Thoracic aorta (tissue), 2 donors: ENCODE measurements at regions not wholly inside any gene's neighbourhood (a gene's known extent, or its start where the extent isn't known, plus 50 kb on each side); places are given as distances from the start of the nearest gene placed in this dataset.
"Not testable (repeated sequence)": the region's sequence is repeated elsewhere in the genome, so short reads cannot be mapped to it uniquely, and the experiment has no call there.

ENCODE experiments used
- ATAC-seq: fragments of 150-250 bp; one replicate; pipeline ENCODE4 v1.8.0; 2017; ENCODE audit warnings: low read depth; ENCODE audit not compliant: insufficient number of reproducible peaks, low FRiP score
- DNase-seq: peaks from one replicate; pipeline ENCODE4 v3.0.0-alpha.2; 2020; ENCODE audit warnings: low spot score
- H3K27ac ChIP-seq, 2 donors: fragments of 200-600 bp; sonication (generic); 1 replicate in 1 of 2; 2 replicates in 1 of 2; pipeline ENCODE4 v1.5.1; 2016; ENCODE audit warnings: mild to moderate bottlenecking in 2 of 2, moderate library complexity in 2 of 2
- H3K27me3 ChIP-seq: fragments of 200-600 bp; sonication (generic); replicated peaks from 2 replicates; pipeline ENCODE4 v1.6.0; 2016; ENCODE audit warnings: mild to moderate bottlenecking; ENCODE audit not compliant: insufficient read depth
- H3K36me3 ChIP-seq: fragments of 200-600 bp; sonication (generic); one replicate; pipeline ENCODE4 v1.5.1; 2016
- H3K4me1 ChIP-seq, 2 donors: fragments of 200-600 bp; sonication (generic); 1 replicate in 1 of 2; 2 replicates in 1 of 2; pipeline versions ENCODE4 v1.5.1 to v1.6.0; 2016; ENCODE audit warnings: low read depth in 2 of 2, mild to moderate bottlenecking in 1 of 2; ENCODE audit not compliant: control insufficient read depth in 1 of 2
- H3K4me3 ChIP-seq: fragments of 200-600 bp; sonication (generic); 2 replicates; pipeline ENCODE4 v1.5.1; 2016; ENCODE audit warnings: mild to moderate bottlenecking
- H3K9me3 ChIP-seq: fragments of 200-600 bp; sonication (generic); 2 replicates; pipeline ENCODE4 v1.5.1; 2016
- TF ChIP-seq, protein P1 (sequence below): fragments of 200-600 bp; sonication (generic); IDR thresholded peaks from one replicate; pipeline ENCODE4 v1.5.1; 2019; ENCODE audit warnings: antibody characterized with exemption

DNA sequence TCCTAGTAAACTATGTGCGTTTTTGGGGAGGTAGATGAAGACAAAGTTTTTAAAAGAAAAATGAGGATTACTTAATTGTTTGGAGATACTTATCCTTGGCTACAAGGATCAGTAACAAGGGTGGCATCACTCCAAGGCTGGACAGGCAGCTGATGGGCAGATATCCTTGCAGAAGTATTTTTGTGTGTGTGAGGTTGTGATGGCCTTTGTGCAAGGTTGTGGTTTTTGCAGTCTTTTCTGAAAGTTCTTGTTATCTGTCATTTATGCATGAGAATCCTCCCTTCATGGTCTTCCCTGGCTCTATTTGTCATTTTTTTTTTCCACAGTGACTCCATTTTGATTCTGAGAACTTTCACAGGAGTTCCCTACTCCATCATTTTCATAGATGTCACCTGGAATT lies 96.0 kb upstream of the C1GALT1C1 start:
- TF ChIP-seq, protein P1, sequence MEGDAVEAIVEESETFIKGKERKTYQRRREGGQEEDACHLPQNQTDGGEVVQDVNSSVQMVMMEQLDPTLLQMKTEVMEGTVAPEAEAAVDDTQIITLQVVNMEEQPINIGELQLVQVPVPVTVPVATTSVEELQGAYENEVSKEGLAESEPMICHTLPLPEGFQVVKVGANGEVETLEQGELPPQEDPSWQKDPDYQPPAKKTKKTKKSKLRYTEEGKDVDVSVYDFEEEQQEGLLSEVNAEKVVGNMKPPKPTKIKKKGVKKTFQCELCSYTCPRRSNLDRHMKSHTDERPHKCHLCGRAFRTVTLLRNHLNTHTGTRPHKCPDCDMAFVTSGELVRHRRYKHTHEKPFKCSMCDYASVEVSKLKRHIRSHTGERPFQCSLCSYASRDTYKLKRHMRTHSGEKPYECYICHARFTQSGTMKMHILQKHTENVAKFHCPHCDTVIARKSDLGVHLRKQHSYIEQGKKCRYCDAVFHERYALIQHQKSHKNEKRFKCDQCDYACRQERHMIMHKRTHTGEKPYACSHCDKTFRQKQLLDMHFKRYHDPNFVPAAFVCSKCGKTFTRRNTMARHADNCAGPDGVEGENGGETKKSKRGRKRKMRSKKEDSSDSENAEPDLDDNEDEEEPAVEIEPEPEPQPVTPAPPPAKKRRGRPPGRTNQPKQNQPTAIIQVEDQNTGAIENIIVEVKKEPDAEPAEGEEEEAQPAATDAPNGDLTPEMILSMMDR: no peak

DNA sequence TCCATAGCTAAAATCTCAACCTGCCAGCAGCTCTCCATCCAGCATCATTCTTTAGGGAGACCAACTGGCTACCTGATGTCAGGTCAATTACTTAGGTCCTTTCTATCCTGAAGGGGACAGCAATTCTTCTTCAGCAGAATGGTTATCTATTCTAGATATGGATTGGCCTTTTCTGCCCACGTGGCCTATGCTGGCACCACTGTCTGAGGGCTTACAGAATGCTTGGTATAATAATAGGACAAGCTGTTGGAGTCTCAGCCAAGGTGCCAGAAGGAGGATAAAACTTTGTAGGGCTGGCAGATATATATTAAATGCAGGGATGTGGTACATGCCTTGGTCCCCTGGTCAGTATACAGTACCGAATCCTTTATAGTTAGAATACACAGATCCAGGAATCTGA lies 89.8 kb upstream of the C1GALT1C1 start:
- ATAC-seq: no peak
- H3K27me3 ChIP-seq: no peaks in the 10 kb centered on the region

More for the DNA sequence above, 96.0 kb upstream of the C1GALT1C1 start:
- no peaks in the 10 kb centered on the region for H3K27me3 ChIP-seq
- no peaks in the 10 kb centered on the region for H3K9me3 ChIP-seq
- no peak overlapping the region for H3K4me3 ChIP-seq
- ATAC-seq (no peak), DNase-seq (no peak)
- H3K4me1 ChIP-seq: no peaks in the 10 kb centered on the region
- no peak overlapping the region for H3K27ac ChIP-seq
- no peaks in the 10 kb centered on the region for H3K36me3 ChIP-seq

DNA sequence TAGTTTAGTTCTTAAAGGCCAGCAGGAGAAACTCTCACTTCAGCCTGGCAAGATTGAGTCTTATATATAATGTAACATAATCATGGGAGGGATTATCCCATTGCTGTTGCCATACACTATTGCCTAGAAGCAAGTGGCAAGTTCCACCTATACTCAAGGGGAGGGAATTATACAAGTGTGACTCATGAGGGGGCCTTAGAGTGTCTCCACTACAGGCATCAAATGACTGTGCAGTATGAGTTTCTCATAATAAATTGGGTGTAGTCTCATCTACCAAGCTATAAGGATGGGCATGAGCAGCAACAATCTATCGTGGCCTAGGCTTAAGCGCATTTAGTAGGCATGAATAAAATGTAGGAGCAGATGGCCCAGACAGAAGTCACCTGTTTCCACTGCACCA lies 89.1 kb upstream of the C1GALT1C1 start:
- DNase-seq (no peak), ATAC-seq (no peak)
- TF ChIP-seq, protein P1: no peak
- Histone ChIP-seq H3K36me3 (no peaks in the 10 kb centered on the region), H3K9me3 (no peaks in the 10 kb centered on the region), H3K27ac (no peak overlapping the region), H3K4me1 (no peaks in the 10 kb centered on the region), H3K4me3 (no peak overlapping the region), H3K27me3 (no peaks in the 10 kb centered on the region)

More for the DNA sequence above, 89.8 kb upstream of the C1GALT1C1 start:
- no peaks in the 10 kb centered on the region for H3K4me1 ChIP-seq
- no peak for DNase-seq
- no peak overlapping the region for H3K4me3 ChIP-seq
- H3K36me3 ChIP-seq: no peaks in the 10 kb centered on the region
- no peak overlapping the region for H3K27ac ChIP-seq
- H3K9me3 ChIP-seq: no peaks in the 10 kb centered on the region
- TF ChIP-seq, protein P1: no peak

DNA sequence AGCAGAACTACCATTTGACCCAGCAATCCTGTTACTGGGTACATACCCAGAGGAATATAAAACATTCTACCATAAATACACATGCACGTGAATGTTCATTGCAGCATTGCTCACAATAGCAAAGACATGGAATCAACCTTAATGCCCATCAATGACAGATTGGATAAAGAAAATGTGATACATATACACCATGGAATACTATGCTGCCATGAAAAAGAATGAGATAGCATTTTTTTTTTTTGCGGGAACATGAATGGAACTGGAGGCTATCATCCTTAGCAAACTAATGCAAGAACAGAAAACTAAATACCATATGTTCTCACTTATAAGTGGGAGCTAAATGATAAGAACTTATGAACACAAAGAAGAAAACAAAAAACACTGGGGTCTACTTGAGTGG lies 72.5 kb upstream of the C1GALT1C1 start:
- not testable (repeated sequence) for H3K27ac ChIP-seq

DNA sequence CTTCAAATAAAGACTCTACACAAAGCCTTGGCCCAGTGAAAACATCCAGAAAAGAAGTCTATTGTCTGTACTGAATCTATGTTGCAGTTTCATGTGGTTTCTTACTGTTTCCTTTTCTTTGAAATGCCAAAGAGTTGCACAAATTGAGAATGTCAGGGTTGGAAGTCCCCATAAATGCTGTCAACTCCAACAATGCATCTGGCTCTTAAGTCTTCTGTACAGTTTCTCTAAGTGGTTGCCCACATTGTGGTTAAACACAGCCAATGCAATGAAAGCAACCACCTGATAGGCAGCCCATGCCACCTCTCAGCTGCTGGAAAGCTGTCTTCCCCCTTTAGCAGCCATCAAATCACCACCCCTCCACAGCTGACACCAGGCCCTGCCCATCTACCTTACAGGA lies 67.2 kb upstream of the C1GALT1C1 start:
- Histone ChIP-seq H3K9me3 (no peaks in the 10 kb centered on the region), H3K36me3 (no peaks in the 10 kb centered on the region), H3K4me1 (no peaks in the 10 kb centered on the region), H3K27me3 (no peaks in the 10 kb centered on the region), H3K27ac (no peak overlapping the region), H3K4me3 (no peak overlapping the region)
- DNase-seq: no peak
- TF ChIP-seq, protein P1: no peak
- ATAC-seq: no peak

More for the DNA sequence above, 72.5 kb upstream of the C1GALT1C1 start:
- not testable (repeated sequence) for H3K36me3 ChIP-seq, ATAC-seq, H3K27me3 ChIP-seq, H3K4me3 ChIP-seq, DNase-seq, H3K4me1 ChIP-seq, H3K9me3 ChIP-seq

DNA sequence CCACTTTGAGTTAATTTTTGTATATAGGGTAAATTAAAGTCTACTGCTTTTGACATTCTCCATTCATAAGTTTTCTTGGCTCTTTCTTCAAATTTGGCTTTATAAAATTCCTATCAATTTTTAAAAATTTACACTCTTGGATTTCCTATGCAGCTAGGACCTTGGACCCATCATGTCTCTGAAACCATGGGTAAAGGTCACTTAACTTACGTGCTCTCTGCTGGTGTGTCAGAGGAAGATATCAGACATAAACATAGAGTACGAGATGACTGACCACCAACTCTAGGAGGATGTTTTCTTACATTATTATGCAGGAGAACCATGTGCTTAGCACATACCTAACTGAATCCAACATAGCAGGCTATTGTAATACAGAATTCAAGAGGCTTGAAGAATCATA lies 62.5 kb upstream of the C1GALT1C1 start:
- no peak for DNase-seq
- Histone ChIP-seq H3K36me3 (no peaks in the 10 kb centered on the region), H3K27me3 (no peaks in the 10 kb centered on the region), H3K4me1 (no peaks in the 10 kb centered on the region), H3K4me3 (no peak overlapping the region), H3K27ac (no peak overlapping the region), H3K9me3 (no peaks in the 10 kb centered on the region)
- TF ChIP-seq, protein P1: no peak
- ATAC-seq: no peak
